PC-3 (cell line): ENCODE measurements at regions not wholly inside any gene's neighbourhood (a gene's known extent, or its start where the extent isn't known, plus 50 kb on each side); places are given as distances from the start of the nearest gene placed in this dataset.

Source experiments
- ATAC-seq: fragments of 200-7000 bp; cut with Tn5 transposase; 2 replicates; pipeline ENCODE4 v1.9.1; 2020; ENCODE audit warnings: mild to moderate bottlenecking, moderate library complexity
- BruUV-seq: library from RNA; stranded (reverse); fragments of 400-500 nt; replicated peaks from 2 replicates; lab custom pipeline; 2021; lab: Mats Ljungman, UMichigan
- CTCF ChIA-PET: fragments of 300-600 bp; sonication (Branson Sonifier 250); formaldehyde crosslinking; loops from one replicate; lab custom pipeline; 2022; ENCODE audit warnings: antibody characterized with exemption; lab: Charles Lee
- POLR2A ChIA-PET: fragments of 300-600 bp; sonication (Branson Sonifier 250); formaldehyde crosslinking; loops from one replicate; lab custom pipeline; 2022; ENCODE audit warnings: antibody characterized with exemption; ENCODE audit not compliant: unreplicated experiment; lab: Charles Lee
- DNase-seq: peaks from one replicate; pipeline ENCODE4 v3.0.0-alpha.2; 2015
- H2AFZ ChIP-seq: fragments of 300-600 bp; sonication (generic); 2 replicates; pipeline ENCODE4 v1.6.0; 2016; ENCODE audit warnings: antibody characterized with exemption, low read length
- H3F3A ChIP-seq: fragments of 300-600 bp; sonication (generic); one replicate; pipeline ENCODE4 v1.6.0; 2017; ENCODE audit warnings: antibody characterized with exemption, low read length, control low read depth, mild to moderate bottlenecking; ENCODE audit not compliant: unreplicated experiment
- H3K27ac ChIP-seq: fragments of 300-600 bp; sonication (generic); 2 replicates; pipeline ENCODE4 v1.5.1; 2016; ENCODE audit warnings: mild to moderate bottlenecking, low read length
- H3K27me3 ChIP-seq: fragments of 300-600 bp; sonication (generic); 2 replicates; pipeline ENCODE4 v1.6.1; 2016; ENCODE audit warnings: low read length, mixed read lengths
- H3K36me3 ChIP-seq: fragments of 300-600 bp; sonication (generic); 2 replicates; pipeline ENCODE4 v1.6.1; 2016; ENCODE audit warnings: low read depth, mixed run types, low read length, mixed read lengths
- H3K4me1 ChIP-seq: fragments of 300-600 bp; sonication (generic); 2 replicates; pipeline ENCODE4 v1.5.1; 2016; ENCODE audit warnings: low read length; ENCODE audit not compliant: insufficient read depth
- H3K4me2 ChIP-seq: fragments of 300-600 bp; sonication (generic); 2 replicates; pipeline ENCODE4 v1.6.0; 2016; ENCODE audit warnings: low read length
- H3K4me3 ChIP-seq: fragments of 300-600 bp; sonication (generic); 2 replicates; pipeline ENCODE4 v1.5.1; 2016; ENCODE audit warnings: mild to moderate bottlenecking, low read length, mixed read lengths
- H3K79me2 ChIP-seq: fragments of 300-600 bp; sonication (generic); 2 replicates; pipeline ENCODE4 v1.6.1; 2017; ENCODE audit warnings: low read length, mixed read lengths
- H3K9ac ChIP-seq: fragments of 300-600 bp; sonication (generic); 2 replicates; pipeline ENCODE4 v1.6.0; 2016; ENCODE audit warnings: mild to moderate bottlenecking, low read length
- H3K9me2 ChIP-seq: fragments of 300-600 bp; sonication (generic); replicated peaks from 2 replicates; pipeline ENCODE4 v1.6.1; 2016; ENCODE audit warnings: mixed run types, low read length, mixed read lengths
- H3K9me3 ChIP-seq: fragments of 300-600 bp; sonication (generic); 2 replicates; pipeline ENCODE4 v1.6.1; 2016; ENCODE audit warnings: low read length, mixed read lengths
- H4K20me1 ChIP-seq: fragments of 300-600 bp; sonication (generic); 2 replicates; pipeline ENCODE4 v1.6.1; 2016; ENCODE audit warnings: low read length, mixed read lengths
- EZH2 ChIP-seq: fragments of 300-600 bp; sonication (generic); IDR thresholded peaks from one replicate; pipeline ENCODE4 v1.6.1; 2017; ENCODE audit warnings: antibody characterized with exemption, mild to moderate bottlenecking, low read length; ENCODE audit not compliant: unreplicated experiment
- EZH2phosphoT487 ChIP-seq: fragments of 300-600 bp; sonication (generic); IDR thresholded peaks from 2 replicates; pipeline ENCODE4 v1.6.1; 2018; ENCODE audit warnings: mild to moderate bottlenecking, antibody characterized with exemption, low read length, borderline replicate concordance
- intact Hi-C: fragments of 100-400 bp; cut with micrococcal nuclease; formaldehyde crosslinking; loops from 2 replicates; pipeline ENCODE4 v1.9.0; 2023
- TF ChIP-seq, protein P1 (sequence below): fragments of 300-600 bp; sonication (generic); conservative IDR thresholded peaks from 2 replicates; pipeline ENCODE4 v1.5.1; 2017; ENCODE audit warnings: antibody characterized with exemption, low read depth, mild to moderate bottlenecking, low read length

DNA sequence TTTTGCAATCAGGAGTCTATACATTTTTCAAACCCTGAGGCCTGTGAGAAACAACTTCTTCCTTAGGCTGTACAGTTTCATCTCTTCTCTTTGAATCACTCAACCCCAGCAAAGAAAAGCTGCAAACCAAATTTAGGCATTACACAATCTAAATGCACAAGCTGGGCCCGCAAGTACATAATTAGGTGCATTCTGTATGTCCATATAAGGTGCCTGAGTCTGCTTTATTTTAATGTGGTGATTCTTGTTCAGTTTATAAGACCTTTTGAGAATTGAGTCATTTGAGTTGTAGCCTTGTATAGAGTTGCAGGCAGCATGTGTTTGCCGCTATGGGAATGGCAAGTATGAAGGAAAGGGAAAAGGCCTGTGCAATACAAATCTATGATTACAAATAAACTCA is 709.6 kb upstream of the MARCKS start:
- Histone ChIP-seq H3K9me3 (no peaks in the 10 kb centered on the region), H3K4me2 (no peak overlapping the region), H3K4me3 (no peak overlapping the region), H4K20me1 (no peaks in the 10 kb centered on the region), H3F3A (no peaks in the 10 kb centered on the region), H3K36me3 (no peaks in the 10 kb centered on the region), H3K27ac (no peak overlapping the region), H3K27me3 (no peaks in the 10 kb centered on the region), H3K9ac (no peak overlapping the region), H2AFZ (no peak overlapping the region), H3K9me2 (no peaks in the 10 kb centered on the region), H3K79me2 (no peaks in the 10 kb centered on the region), H3K4me1 (no peaks in the 10 kb centered on the region)
- no peak for ATAC-seq
- intact Hi-C loops = no loop called here
- ChIA-PET CTCF (no interaction called here), POLR2A (no interaction called here)
- no peak for TF ChIP-seq EZH2phosphoT487
- TF ChIP-seq EZH2 = no peak
- TF ChIP-seq, protein P1, sequence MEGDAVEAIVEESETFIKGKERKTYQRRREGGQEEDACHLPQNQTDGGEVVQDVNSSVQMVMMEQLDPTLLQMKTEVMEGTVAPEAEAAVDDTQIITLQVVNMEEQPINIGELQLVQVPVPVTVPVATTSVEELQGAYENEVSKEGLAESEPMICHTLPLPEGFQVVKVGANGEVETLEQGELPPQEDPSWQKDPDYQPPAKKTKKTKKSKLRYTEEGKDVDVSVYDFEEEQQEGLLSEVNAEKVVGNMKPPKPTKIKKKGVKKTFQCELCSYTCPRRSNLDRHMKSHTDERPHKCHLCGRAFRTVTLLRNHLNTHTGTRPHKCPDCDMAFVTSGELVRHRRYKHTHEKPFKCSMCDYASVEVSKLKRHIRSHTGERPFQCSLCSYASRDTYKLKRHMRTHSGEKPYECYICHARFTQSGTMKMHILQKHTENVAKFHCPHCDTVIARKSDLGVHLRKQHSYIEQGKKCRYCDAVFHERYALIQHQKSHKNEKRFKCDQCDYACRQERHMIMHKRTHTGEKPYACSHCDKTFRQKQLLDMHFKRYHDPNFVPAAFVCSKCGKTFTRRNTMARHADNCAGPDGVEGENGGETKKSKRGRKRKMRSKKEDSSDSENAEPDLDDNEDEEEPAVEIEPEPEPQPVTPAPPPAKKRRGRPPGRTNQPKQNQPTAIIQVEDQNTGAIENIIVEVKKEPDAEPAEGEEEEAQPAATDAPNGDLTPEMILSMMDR = no peak
- no peak for DNase-seq
- no TSS peak for BruUV-seq

- Histone ChIP-seq H3K9me3 (no peaks in the 10 kb centered on the region), H4K20me1 (no peaks in the 10 kb centered on the region), H3K79me2 (no peaks in the 10 kb centered on the region), H3K27ac (no peak overlapping the region), H3K4me2 (no peak overlapping the region), H3K4me3 (no peak overlapping the region), H3K9me2 (no peaks in the 10 kb centered on the region), H3K36me3 (no peaks in the 10 kb centered on the region), H3K9ac (no peak overlapping the region), H3F3A (no peaks in the 10 kb centered on the region), H3K4me1 (no peaks in the 10 kb centered on the region), H2AFZ (no peak overlapping the region), H3K27me3 (no peaks in the 10 kb centered on the region)
- peak; percentile 79 for ATAC-seq
- no TSS peak for BruUV-seq
- DNase-seq = peak; percentile 34
- ChIA-PET POLR2A (no interaction called here), CTCF (interaction anchor here (0.6 kb wide), 1 partner anchor 265 kb away, joined by 7 read pairs; no protein-coding TSS in a partner anchor)
- intact Hi-C loops = no loop called here
- TF ChIP-seq EZH2 (no peak), EZH2phosphoT487 (no peak)
- TF ChIP-seq, protein P1 = no peak
Measured at GRCh38 chr6:113148566-113148965, 708.6 kb upstream of the MARCKS start.

GRCh38 chr6:113149511-113149910 is 707.6 kb upstream of the MARCKS start:
- Histone ChIP-seq H3K79me2 (no peaks in the 10 kb centered on the region), H3K4me2 (no peak overlapping the region), H3K4me3 (no peak overlapping the region), H2AFZ (no peak overlapping the region), H3K27me3 (no peaks in the 10 kb centered on the region), H3K36me3 (no peaks in the 10 kb centered on the region), H3K9ac (no peak overlapping the region), H3K9me2 (no peaks in the 10 kb centered on the region), H3K27ac (no peak overlapping the region), H3F3A (no peaks in the 10 kb centered on the region), H3K9me3 (no peaks in the 10 kb centered on the region), H4K20me1 (no peaks in the 10 kb centered on the region), H3K4me1 (no peaks in the 10 kb centered on the region)
- BruUV-seq = no TSS peak
- intact Hi-C loops = no loop called here
- CTCF ChIA-PET = no interaction called here
- DNase-seq = no peak
- POLR2A ChIA-PET = no interaction called here
- TF ChIP-seq, protein P1 = no peak
- TF ChIP-seq EZH2phosphoT487 (no peak), EZH2 (no peak)
- no peak for ATAC-seq
